RWPE2 (cell line): ENCODE measurements at regions not wholly inside any gene's neighbourhood (a gene's known extent, or its start where the extent isn't known, plus 50 kb on each side); places are given as distances from the start of the nearest gene placed in this dataset.

Source experiments
- ATAC-seq: fragments of 200-7000 bp; cut with Tn5 transposase; 3 replicates; pipeline ENCODE4 v1.9.1; 2021; ENCODE audit warnings: low read depth
- DNase-seq: peaks from one replicate; pipeline ENCODE4 v3.0.0-alpha.2; 2020; ENCODE audit warnings: low spot score
- H3K27ac ChIP-seq: fragments of 450-650 bp; 2 replicates; pipeline ENCODE4 v1.5.1; 2017; ENCODE audit warnings: mild to moderate bottlenecking; ENCODE audit not compliant: poor library complexity, severe bottlenecking
- H3K27me3 ChIP-seq: fragments of 250-450 bp; sonication (Bioruptor Pico); 2 replicates; pipeline ENCODE4 v1.5.1; 2021; ENCODE audit warnings: mild to moderate bottlenecking, moderate library complexity; ENCODE audit not compliant: insufficient read depth, poor library complexity, severe bottlenecking
- H3K36me3 ChIP-seq: fragments of 250-450 bp; sonication (Bioruptor Pico); 2 replicates; pipeline ENCODE4 v1.5.1; 2020; ENCODE audit warnings: low read depth, mild to moderate bottlenecking, moderate library complexity
- H3K4me1 ChIP-seq: fragments of 250-450 bp; sonication (Bioruptor Pico); 2 replicates; pipeline ENCODE4 v1.5.1; 2021; ENCODE audit warnings: mild to moderate bottlenecking, moderate library complexity; ENCODE audit not compliant: insufficient read depth, poor library complexity, severe bottlenecking
- H3K4me3 ChIP-seq: fragments of 250-450 bp; sonication (Bioruptor Pico); 2 replicates; pipeline ENCODE4 v1.5.1; 2021; ENCODE audit warnings: mild to moderate bottlenecking, moderate library complexity; ENCODE audit not compliant: severe bottlenecking
- H3K9me3 ChIP-seq: fragments of 250-450 bp; sonication (Bioruptor Pico); 2 replicates; pipeline ENCODE4 v1.5.1; 2021; ENCODE audit warnings: mild to moderate bottlenecking, moderate library complexity; ENCODE audit not compliant: severe bottlenecking
- CTCF ChIP-seq: fragments of 450-650 bp; IDR thresholded peaks from one replicate; pipeline ENCODE4 v1.5.1; 2017; ENCODE audit warnings: mild to moderate bottlenecking, moderate library complexity; ENCODE audit not compliant: poor library complexity, severe bottlenecking

GRCh38 chr11:115579181-115579825, 75.1 kb upstream of the CADM1 start:
- DNase-seq (no peak), ATAC-seq (peak; percentile 62)
- H3K9me3 ChIP-seq: no peaks in the 10 kb centered on the region
- H3K4me3 ChIP-seq: no peak overlapping the region
- peak overlapping the region; percentile 33 for H3K27ac ChIP-seq
- H3K27me3 ChIP-seq: no peaks in the 10 kb centered on the region
- peaks cover 15% of the 10 kb centered on the region for H3K4me1 ChIP-seq
- H3K36me3 ChIP-seq: no peaks in the 10 kb centered on the region
- no peak for TF ChIP-seq CTCF

- no peak for ATAC-seq
- TF ChIP-seq CTCF: no peak
- no peaks in the 10 kb centered on the region for H3K27me3 ChIP-seq
- H3K9me3 ChIP-seq: no peaks in the 10 kb centered on the region
- peak overlapping the region; percentile 33 for H3K27ac ChIP-seq
- no peak for DNase-seq
- no peak overlapping the region for H3K4me3 ChIP-seq
- H3K36me3 ChIP-seq: no peaks in the 10 kb centered on the region
- peaks cover 15% of the 10 kb centered on the region for H3K4me1 ChIP-seq
Observed at GRCh38 chr11:115578275-115578674, 74.1 kb upstream of the CADM1 start.

GRCh38 chr11:115577701-115578100, 73.5 kb upstream of the CADM1 start:
- ATAC-seq: no peak
- H3K4me1 ChIP-seq: peaks cover 15% of the 10 kb centered on the region
- no peaks in the 10 kb centered on the region for H3K9me3 ChIP-seq
- DNase-seq: no peak
- H3K27me3 ChIP-seq: no peaks in the 10 kb centered on the region
- no peak for TF ChIP-seq CTCF
- peak overlapping the region; percentile 83 for H3K27ac ChIP-seq
- no peak overlapping the region for H3K4me3 ChIP-seq
- H3K36me3 ChIP-seq: no peaks in the 10 kb centered on the region

- peak overlapping the region; percentile 83 for H3K27ac ChIP-seq
- TF ChIP-seq CTCF: no peak
- peaks cover 15% of the 10 kb centered on the region for H3K4me1 ChIP-seq
- ATAC-seq (peak; percentile 74), DNase-seq (no peak)
- H3K4me3 ChIP-seq: no peak overlapping the region
- H3K27me3 ChIP-seq: no peaks in the 10 kb centered on the region
- H3K9me3 ChIP-seq: no peaks in the 10 kb centered on the region
- H3K36me3 ChIP-seq: no peaks in the 10 kb centered on the region
Observed at GRCh38 chr11:115576606-115577380, 72.6 kb upstream of the CADM1 start.

- Histone ChIP-seq H3K36me3 (no peaks in the 10 kb centered on the region), H3K27me3 (no peaks in the 10 kb centered on the region), H3K4me3 (no peak overlapping the region), H3K4me1 (peaks cover 9% of the 10 kb centered on the region), H3K9me3 (no peaks in the 10 kb centered on the region), H3K27ac (no peak overlapping the region)
- ATAC-seq (no peak), DNase-seq (no peak)
- no peak for TF ChIP-seq CTCF
Observed at GRCh38 chr11:115572551-115572950, 68.3 kb upstream of the CADM1 start.
